CD4-positive, alpha-beta T cell treated with Interleukin-4 for 1 hour (primary cell): ENCODE measurements at regions not wholly inside any gene's neighbourhood (a gene's known extent, or its start where the extent isn't known, plus 50 kb on each side); places are given as distances from the start of the nearest gene placed in this dataset.

ENCODE experiments used
- DNase-seq, 2 donors: peaks; one replicate each; pipeline ENCODE4 v3.0.0-alpha.2; 2020 to 2022

DNA sequence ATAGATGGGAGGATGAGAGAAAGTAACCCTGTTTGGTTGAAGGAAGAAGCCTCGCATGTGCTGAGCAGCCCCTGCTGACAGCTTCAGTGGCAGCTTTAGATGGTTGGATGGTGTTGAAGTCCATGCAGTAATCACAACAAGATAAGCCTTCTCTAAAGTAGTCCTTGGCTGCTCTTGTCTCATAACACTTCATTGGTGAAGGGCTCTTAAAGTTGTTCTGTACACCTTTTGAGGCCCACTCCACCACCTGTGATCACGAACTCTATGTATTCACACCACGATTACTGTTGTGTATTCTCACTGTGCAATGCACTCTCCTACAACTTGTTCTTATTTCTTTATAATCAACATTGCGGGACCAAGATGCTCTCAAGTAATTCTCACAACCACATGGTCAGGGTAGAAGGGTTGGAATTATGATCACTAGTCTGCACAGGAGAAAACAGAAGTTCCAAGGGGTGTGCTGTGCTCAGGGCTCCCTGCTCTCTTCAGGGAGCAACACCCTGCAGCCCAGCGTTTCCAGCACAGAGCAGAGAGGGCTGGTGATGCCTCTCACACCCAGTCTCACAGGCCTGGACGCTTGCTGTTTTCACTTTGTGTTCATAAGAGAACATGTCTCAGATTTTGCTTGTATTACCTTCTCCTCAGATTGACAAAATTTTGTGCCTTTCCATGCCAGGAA is 294.4 kb downstream of the SMOC2 start:
- DNase-seq, result no peak

DNA sequence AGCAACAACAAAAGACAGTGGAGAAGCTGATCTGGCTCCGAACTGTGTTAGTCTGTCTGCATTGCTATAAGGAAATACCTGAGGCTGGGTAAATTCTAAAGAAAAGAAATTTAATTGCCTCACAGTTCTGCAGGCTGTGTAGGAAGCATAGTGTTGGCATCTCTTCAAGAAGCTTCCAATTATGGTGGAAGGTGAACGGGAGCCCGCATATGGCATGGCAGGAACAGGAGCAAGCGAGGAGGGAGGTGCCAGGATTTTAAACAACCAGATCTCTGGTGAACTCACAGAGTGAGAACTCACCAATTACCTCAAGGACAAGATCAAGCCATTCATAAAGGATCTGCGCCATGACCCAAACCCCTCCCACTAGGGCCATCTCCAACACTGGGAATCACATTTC is 293.5 kb downstream of the SMOC2 start:
- no peak for DNase-seq

DNA sequence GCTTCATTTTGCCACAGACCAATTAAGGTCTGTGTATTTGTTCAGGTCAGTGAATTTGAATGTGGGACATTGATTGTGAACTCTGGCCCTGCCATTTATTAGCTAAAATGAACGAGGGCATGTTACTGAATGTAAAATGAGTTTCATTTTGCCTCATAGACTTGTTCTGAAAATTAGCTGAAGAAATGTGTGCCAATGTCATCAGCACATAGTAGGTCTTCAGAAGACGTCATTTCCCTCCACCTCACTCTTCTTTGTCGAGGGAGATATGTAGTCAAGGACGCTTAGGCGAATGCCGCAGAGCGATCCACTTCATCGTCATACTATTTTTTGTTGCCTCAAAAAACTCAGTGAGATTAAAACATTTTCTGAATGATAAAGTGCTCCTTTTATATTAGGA is 291.7 kb downstream of the SMOC2 start:
- DNase-seq, result no peak

DNA sequence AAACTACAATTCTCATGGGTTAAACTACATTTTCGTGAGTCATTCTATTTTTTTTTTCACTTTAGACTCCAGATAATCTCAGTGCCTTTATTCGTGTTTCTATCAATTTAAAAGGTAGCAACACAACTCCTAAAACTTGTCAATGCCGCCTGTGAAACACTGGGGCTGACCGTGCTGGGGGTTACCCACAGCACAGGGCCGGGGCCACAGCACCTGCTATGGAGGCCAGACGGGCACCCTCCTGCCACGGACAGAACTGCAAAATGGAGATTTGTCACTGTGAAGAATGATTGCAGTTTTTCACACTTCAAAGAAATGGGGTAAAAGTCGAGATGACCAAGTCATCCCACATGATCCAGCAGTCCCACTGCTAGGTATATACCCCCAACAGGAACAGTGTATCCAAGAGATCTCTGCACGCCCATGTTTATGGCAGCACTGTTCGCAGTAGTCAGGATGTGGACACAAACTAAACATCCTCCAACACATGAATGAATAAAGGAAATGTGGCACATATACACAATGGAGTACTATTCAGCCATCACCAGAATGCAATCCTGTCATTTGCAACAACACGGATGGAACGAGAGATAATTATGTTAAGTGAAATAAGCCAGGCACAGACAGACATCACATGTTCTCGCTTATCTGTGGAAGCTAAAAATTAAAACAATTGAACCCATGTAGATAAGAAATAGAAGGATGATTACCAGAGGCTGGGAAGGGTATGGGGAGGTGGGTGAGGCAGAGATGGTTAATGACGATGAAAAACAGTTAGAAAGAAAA is 290.1 kb downstream of the SMOC2 start:
- no peak for DNase-seq

DNA sequence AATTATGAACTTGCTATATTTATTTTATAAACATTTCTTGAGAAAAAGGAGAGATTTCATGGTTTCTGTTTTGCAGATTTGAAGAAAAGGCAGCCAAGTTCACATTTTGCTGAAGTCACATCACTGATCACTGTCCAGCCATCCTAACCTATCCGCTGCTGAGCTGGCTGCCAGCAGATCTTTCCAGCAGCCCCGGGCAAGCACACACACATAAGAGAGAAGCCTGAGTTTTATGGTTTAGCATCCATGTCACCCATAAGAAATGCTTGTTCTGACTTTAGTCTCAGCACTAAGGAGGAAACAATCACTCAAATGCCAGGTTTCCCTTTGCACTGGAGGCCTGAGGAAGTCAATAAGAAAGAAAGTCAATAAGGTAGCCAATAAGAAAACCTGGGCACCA is 287.1 kb downstream of the SMOC2 start:
- no peak for DNase-seq

DNA sequence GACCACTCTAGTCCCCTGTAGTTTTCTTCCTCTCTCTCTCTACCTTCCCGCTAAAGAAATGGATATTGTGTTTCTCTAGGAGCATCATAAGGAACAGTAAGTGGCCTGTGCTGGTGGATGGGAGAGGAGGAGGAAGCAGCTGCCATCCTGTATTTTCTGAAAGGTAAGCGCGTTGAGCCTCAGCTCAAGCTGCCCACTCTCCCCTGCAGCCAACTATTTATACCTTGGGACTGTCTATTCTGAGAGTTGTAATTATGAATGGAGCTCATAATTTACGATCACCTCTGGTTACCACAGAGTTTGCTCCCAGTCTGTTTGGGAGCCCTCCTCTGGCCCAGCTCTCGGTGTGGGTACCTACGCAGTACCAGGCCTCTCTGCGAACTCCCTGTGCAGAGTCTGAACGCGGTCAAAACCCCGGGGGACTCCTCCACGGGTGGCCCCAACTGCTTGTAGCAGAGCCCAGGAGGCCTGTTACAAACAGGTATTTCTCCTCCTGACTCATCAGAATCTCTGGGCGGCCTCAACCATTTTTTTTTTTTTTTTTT is 285.4 kb downstream of the SMOC2 start:
- DNase-seq, result no peak

DNA sequence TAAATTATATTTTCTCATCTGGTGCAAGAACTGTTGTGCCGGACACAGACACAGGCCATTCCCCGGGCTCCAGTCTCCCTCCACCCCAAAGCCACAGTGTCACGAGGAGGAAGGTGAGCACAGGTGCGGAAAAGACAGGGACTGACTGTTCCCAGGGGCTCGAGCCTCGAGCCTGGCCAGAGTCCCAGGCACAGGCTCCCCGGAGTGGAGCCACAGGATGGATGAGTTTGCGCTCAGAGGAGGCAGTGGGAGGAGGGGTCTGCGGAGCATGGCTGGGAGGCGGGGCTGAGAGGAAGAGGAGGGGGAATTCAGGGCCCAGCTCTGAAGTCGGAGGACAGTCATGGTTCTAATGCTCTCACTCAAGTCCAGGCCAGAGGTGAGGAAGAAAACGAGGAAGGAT is 284.8 kb downstream of the SMOC2 start:
- no peak for DNase-seq

DNA sequence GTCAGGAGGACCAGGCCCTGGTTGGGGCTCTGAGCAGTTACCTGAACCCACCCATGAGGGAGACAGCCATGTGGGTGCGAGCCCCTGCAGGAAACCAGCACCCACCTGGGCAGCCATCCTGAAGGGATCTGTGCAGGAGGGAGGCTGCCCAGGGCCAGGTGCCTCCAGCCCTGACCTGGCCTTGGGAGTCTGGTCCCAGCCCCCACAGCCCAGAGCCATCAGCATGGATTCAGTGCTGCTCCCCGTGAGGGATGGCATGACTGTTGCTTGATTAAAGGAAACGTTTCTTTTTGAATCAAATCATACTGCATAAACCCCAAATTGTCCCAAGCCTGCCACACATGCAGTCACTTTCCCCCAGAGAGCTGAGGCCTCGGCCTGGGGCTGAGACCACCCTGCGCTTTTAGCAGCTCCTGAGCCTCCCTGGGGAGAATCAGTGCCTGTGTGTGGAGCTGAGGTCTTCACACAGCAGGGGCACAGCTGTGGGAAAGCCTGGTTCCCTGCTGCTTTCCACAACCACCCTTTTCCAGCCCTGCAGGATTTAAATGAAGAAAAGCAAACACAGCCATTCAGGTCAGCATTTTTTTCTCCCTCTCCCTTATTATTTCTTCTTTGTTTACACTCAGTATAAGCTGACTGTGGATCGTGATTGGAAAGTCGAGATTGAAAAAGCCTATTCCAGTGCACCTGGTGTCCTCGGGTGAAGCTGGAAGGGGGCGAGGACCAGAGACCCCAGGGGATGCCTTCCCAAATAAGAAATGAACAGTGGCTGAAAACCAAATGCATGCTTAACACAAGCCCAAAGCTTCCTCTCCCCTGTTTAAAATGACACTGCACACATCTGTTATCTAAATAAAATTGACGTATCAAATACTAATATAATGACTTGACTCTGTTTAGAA is 283.9 kb downstream of the SMOC2 start:
- DNase-seq, result no peak

DNA sequence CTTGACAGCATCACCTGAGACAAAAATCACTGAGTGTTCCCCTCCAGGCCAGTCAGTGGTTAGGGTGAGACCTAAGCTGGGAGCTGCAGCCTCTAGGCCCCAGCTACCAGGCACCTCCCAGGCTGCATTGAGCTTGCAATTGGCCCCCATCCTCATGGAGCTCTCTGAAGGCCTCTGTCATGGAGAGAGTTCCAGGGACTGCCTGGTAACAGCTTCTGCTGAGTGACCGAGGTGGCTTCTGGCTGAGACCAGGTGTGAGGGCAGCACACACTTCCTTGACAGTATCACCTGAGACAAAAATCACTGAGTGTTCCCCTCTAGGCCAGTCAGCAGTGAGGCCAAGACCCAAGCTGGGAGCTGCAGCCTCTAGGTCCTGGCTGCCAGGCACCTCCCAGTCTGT is 283.0 kb downstream of the SMOC2 start:
- no peak for DNase-seq

DNA sequence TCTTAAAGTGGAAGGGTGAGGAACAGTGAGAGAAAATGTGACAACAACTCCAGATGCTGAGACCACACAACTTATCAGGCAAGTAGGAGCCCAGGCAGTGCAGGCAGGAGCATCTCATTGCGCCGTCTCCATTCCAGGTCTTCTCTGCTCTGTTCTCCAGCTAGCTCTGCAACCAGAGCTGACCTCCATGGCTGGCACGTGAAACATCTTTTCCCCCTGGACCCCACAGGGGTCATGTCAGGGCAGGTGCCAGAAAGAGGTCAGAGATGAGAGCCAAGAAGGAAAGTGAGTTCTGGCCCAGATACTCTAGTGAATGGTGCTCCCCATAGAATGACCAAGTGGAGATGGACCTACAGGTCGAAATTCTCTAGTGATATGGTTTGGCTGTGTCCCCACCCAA is 281.4 kb downstream of the SMOC2 start:
- no peak for DNase-seq

DNA sequence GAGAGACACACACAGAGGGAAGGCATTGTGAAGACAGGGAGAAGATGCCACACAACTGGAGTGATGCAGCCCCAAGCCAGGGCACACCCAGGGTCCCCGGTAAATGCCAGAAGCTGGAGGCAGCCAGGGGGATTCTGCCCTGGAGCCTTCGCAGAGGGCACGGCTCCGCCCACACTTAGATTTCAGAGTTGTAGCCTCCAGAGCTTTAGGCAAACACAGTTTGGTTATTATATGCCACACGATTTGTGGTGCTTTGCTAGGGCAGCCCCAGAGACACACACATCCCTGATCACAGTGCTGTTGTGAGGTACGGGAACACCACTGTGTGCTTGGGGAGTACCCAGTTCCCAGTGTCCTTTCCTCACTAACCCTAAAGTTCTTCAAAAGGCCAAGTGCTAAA is 280.6 kb downstream of the SMOC2 start:
- DNase-seq, result no peak

DNA sequence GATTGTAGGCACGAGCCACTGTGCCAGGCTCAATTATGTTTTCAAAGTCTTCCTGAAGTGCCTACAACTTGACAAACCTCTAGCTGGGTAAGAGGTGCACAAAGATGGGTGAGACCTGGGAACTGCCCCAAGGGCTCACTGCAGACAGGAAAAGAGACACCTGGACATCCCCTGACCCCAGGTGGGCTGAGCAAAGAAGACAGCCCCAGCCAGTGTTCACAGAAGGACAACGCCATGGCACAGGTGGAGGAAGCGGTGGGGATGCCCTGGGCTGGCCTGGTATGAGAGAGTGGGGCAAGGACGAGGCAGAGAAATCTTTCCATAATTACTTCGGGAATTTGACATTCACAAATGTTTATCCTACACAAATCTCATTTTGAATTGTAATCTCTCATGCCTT is 278.9 kb downstream of the SMOC2 start:
- no peak for DNase-seq

DNA sequence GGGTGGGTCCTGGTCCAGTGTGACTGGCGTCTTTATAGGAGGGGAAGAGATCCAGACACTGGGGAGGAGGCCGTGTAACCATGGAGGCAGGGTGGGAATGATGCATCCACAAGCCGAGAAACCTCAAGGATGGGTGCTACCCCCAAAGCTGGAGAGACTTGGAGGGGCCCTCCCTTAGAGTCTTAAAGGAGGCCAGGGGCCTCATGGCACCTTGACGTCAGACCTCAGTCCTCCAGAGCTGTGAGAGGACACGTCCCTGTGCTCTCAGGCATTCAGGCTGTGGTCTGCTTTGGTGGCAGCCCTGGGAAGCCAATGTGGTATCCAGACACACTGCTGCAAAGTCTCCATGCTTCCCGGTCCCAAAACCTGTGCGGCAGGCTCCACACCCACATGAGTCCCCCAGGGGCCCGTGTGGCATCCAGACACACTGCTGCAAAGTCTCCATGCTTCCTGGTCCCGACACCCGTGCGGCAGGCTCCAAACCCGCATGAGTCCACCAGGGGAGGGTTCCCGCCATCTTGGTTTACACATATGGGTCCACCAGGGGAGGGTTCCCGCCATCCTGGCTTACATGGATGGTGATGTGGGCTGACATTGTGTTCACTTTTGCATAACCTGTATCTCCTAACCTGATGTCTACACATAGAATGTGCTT is 278.0 kb downstream of the SMOC2 start:
- DNase-seq, result no peak
